ENCODE measurements at regions not wholly inside any gene's neighbourhood (a gene's known extent, or its start where the extent isn't known, plus 50 kb on each side); places are given as distances from the start of the nearest gene placed in this dataset.
A peak's percentile ranks its signal among the peaks of the same experiment; 100 is the strongest.

- TF ChIP-seq SMC3 (IDR thresholded peaks at IDR 0.05; ENCODE audit: borderline replicate concordance, low read length): peak; percentile 28; the same call in 1 of the 2 replicates
- no peak for TF ChIP-seq NKRF (conservative IDR thresholded peaks at IDR 0.05)
- TF ChIP-seq CBX5 (IDR thresholded peaks at IDR 0.05; ENCODE audit: low read depth): peak; percentile 94
- TF ChIP-seq RAD21 (IDR thresholded peaks at IDR 0.05; ENCODE audit: insufficient read depth, low read depth, low read length): peak; percentile 58
- TF ChIP-seq MYC (IDR thresholded peaks at IDR 0.05; ENCODE audit: insufficient read depth, insufficient read length, insufficient replicate concordance, low read length, severe bottlenecking): no peak
- no peak for TF ChIP-seq TCF3 (IDR thresholded peaks at IDR 0.05; ENCODE audit: borderline replicate concordance, insufficient read depth, low read depth, low read length)
- TF ChIP-seq CBX3 (IDR thresholded peaks at IDR 0.05; ENCODE audit: borderline replicate concordance, low read depth): no peak
- no peak for TF ChIP-seq PAX5 (IDR thresholded peaks at IDR 0.05; ENCODE audit: borderline replicate concordance, low read depth, low read length)
- peak; percentile 21 to 58 (median 46); a peak in 5 of 6 replicates for TF ChIP-seq CTCF (IDR thresholded peaks at IDR 0.05 in 2 of 3, conservative IDR thresholded peaks at IDR 0.05 in 1 of 3; ENCODE audit: control insufficient read depth in 2 of 3, extremely low read depth in 1 of 3, insufficient read depth in 1 of 3, low read depth in 3 of 3, low read length in 3 of 3)
- TF ChIP-seq RUNX3 (IDR thresholded peaks at IDR 0.05; ENCODE audit: low read length): peak; percentile 6; the same call in 1 of the 2 replicates
- no peak for TF ChIP-seq MLLT1 (IDR thresholded peaks at IDR 0.05)
- no peak for TF ChIP-seq BRCA1 (IDR thresholded peaks at IDR 0.05; ENCODE audit: low read depth, low read length)
- TF ChIP-seq CHD4 (IDR thresholded peaks at IDR 0.05): no peak
- TF ChIP-seq MAX (IDR thresholded peaks at IDR 0.05; ENCODE audit: low read depth, low read length): no peak
- no peak for TF ChIP-seq IKZF2 (IDR thresholded peaks at IDR 0.05)
- TF ChIP-seq HDAC2 (IDR thresholded peaks at IDR 0.05): no peak
- no peaks in the 10 kb centered on the region for H3K4me1 ChIP-seq (ENCODE audit: control insufficient read depth, insufficient read depth, low read length)
- no TSS peak for BruUV-seq (replicated peaks)
- H2AFZ ChIP-seq (ENCODE audit: control insufficient read depth, low read depth, low read length): no peak overlapping the region
- no peak overlapping the region for H3K27ac ChIP-seq (ENCODE audit: control insufficient read depth, insufficient read depth)
- ChIA-PET RAD21 (ENCODE audit: unreplicated experiment) (interaction anchor here (0.9 to 1.7 kb wide), 7 partner anchors 9 to 188 kb away, joined by 3 to 6 read pairs (median 3); no protein-coding TSS in a partner anchor), SMC1A (ENCODE audit: uncharacterized antibody, unreplicated experiment) (interaction anchor here (0.9 to 2.8 kb wide), 13 partner anchors 15 to 188 kb away, joined by 3 to 12 read pairs (median 3); no protein-coding TSS in a partner anchor), POLR2A (no interaction called here), CTCF (interaction anchor here (0.7 to 1.6 kb wide), 18 partner anchors 11 to 188 kb away, joined by 3 to 9 read pairs (median 3); no protein-coding TSS in a partner anchor)
- peaks cover 4% of the 10 kb centered on the region; the same call in 2 of the 3 replicates for H3K9me3 ChIP-seq (replicated peaks; ENCODE audit: control insufficient read depth, insufficient read depth, low read length)
- peak; percentile 52 for FAIRE-seq
- H3K4me3 ChIP-seq: no peak overlapping the region
- H3K27me3 ChIP-seq (replicated peaks in 1 of 2; ENCODE audit: control insufficient read depth in 2 of 2, insufficient read depth in 2 of 2, low read length in 1 of 2): no peaks in the 10 kb centered on the region
- no peak for DNase-seq (ENCODE audit: low read depth, low spot score)
- no peaks in the 10 kb centered on the region for H3K79me2 ChIP-seq (ENCODE audit: control insufficient read depth, insufficient read depth, low read length)
- WGBS (ENCODE audit: insufficient coverage, insufficient replicate concordance, low lambda C conversion rate, missing lambda C conversion rate): 21% methylated on average over 3 of the region's 3 CpGs
- intact Hi-C loops (cut with micrococcal nuclease; ENCODE audit: unreplicated experiment) (no loop called here), in situ Hi-C loops (cut with MboI) (no loop called here)
- no peak overlapping the region for H3K4me2 ChIP-seq (ENCODE audit: control insufficient read depth, insufficient read depth)
- no peaks in the 10 kb centered on the region for H4K20me1 ChIP-seq (ENCODE audit: control insufficient read depth, insufficient read depth)
- no peak for ATAC-seq
- H3K9ac ChIP-seq (ENCODE audit: control insufficient read depth, insufficient read depth, low read length): no peak overlapping the region
- H3K36me3 ChIP-seq (ENCODE audit: control insufficient read depth in 2 of 2, insufficient read depth in 2 of 2, low read length in 1 of 2): no peaks in the 10 kb centered on the region
Measured at GRCh38 chr7:50229964-50230363, 74.6 kb upstream of the IKZF1 start.

Data from GM12878 (cell line).